GM18909 (cell line): ENCODE measurements at regions not wholly inside any gene's neighbourhood (a gene's known extent, or its start where the extent isn't known, plus 50 kb on each side); places are given as distances from the start of the nearest gene placed in this dataset.

ENCODE experiments used
- ATAC-seq: cut with Tn5 transposase; IDR thresholded peaks from one replicate; pipeline ENCODE4 v1.9.1; 2021; ENCODE audit warnings: mild to moderate bottlenecking; ENCODE audit not compliant: unreplicated experiment, poor library complexity

- no peak for ATAC-seq
Measured at GRCh38 chr16:64150193-64150592, 971.7 kb downstream of the CDH11 start.

- no peak for ATAC-seq
Measured at GRCh38 chr16:64149756-64150155, 972.1 kb downstream of the CDH11 start.

- no peak for ATAC-seq
Measured at GRCh38 chr16:64148356-64148755, 973.5 kb downstream of the CDH11 start.

- ATAC-seq = no peak
Measured at GRCh38 chr16:64147941-64148340, 973.9 kb downstream of the CDH11 start.

GRCh38 chr16:64144617-64145016, 977.2 kb downstream of the CDH11 start:
- no peak for ATAC-seq

GRCh38 chr16:64138621-64139020, 983.2 kb downstream of the CDH11 start:
- ATAC-seq = no peak

- ATAC-seq = no peak
Measured at GRCh38 chr16:64138006-64138405, 983.9 kb downstream of the CDH11 start.

- ATAC-seq = no peak
Measured at GRCh38 chr16:64136743-64137142, 985.1 kb downstream of the CDH11 start.

GRCh38 chr16:64136314-64136713, 985.5 kb downstream of the CDH11 start:
- ATAC-seq = no peak

- no peak for ATAC-seq
Measured at GRCh38 chr16:64133366-64133765, 988.5 kb downstream of the CDH11 start.

GRCh38 chr16:64132759-64133361, 989.0 kb downstream of the CDH11 start:
- ATAC-seq = no peak

- no peak for ATAC-seq
Measured at GRCh38 chr16:64132190-64132589, 989.7 kb downstream of the CDH11 start.

GRCh38 chr16:64131423-64131822, 990.4 kb downstream of the CDH11 start:
- ATAC-seq = no peak

- no peak for ATAC-seq
Measured at GRCh38 chr16:64130140-64130539, 991.7 kb downstream of the CDH11 start.

- ATAC-seq = no peak
Measured at GRCh38 chr16:64122177-64122576, 999.7 kb downstream of the CDH11 start.

- no peak for ATAC-seq
Measured at GRCh38 chr16:64121473-64121872, 1000.4 kb downstream of the CDH11 start.

- ATAC-seq = no peak
Measured at GRCh38 chr16:64116151-64116550, 1005.7 kb downstream of the CDH11 start.

- ATAC-seq = no peak
Measured at GRCh38 chr16:64109241-64109640, 1012.6 kb downstream of the CDH11 start.

GRCh38 chr16:64102654-64103053, 1019.2 kb downstream of the CDH11 start:
- no peak for ATAC-seq

- no peak for ATAC-seq
Measured at GRCh38 chr16:64098451-64098850, 1023.4 kb downstream of the CDH11 start.

- no peak for ATAC-seq
Measured at GRCh38 chr16:64096689-64097088, 1025.2 kb downstream of the CDH11 start.

- ATAC-seq = no peak
Measured at GRCh38 chr16:64094992-64095634, 1026.8 kb downstream of the CDH11 start.
